HEK293 (cell line): ENCODE measurements at regions not wholly inside any gene's neighbourhood (a gene's known extent, or its start where the extent isn't known, plus 50 kb on each side); places are given as distances from the start of the nearest gene placed in this dataset.

Experiments
- CTCF ChIA-PET: fragments of 350-600 bp; formaldehyde crosslinking; extraction: SDS; loops from one replicate; lab custom pipeline; 2021; ENCODE audit warnings: antibody characterized with exemption; lab: Yijun Ruan, JAX
- POLR2A ChIA-PET: fragments of 300-600 bp; formaldehyde crosslinking; extraction: SDS; loops from one replicate; lab custom pipeline; 2020; ENCODE audit warnings: antibody characterized with exemption, inconsistent platforms; lab: Yijun Ruan, JAX
- H3K27ac ChIP-seq: fragments of 200-500 bp; sonication (Bioruptor generic); 2 replicates; pipeline ENCODE4 v1.5.1; 2014; ENCODE audit warnings: low read depth, low read length, control low read depth, inconsistent platforms; ENCODE audit errors: extremely low read depth
- H3K36me3 ChIP-seq, 2 experiments: fragments of 200-500 bp in 1 of 2; sonication (Bioruptor generic) in 1 of 2; 1 replicate in 1 of 2; 2 replicates in 1 of 2; pipeline ENCODE4 v1.5.1; 2014 to 2017; ENCODE audit warnings: inconsistent platforms in 2 of 2, low read length in 2 of 2; ENCODE audit not compliant: control insufficient read depth in 2 of 2, insufficient read depth in 1 of 2
- H3K4me1 ChIP-seq: fragments of 200-500 bp; sonication (Bioruptor generic); 2 replicates; pipeline ENCODE4 v1.5.1; 2014; ENCODE audit warnings: mild to moderate bottlenecking, low read length, inconsistent platforms; ENCODE audit not compliant: control insufficient read depth, insufficient read depth
- H3K4me3 ChIP-seq: 2 replicates; pipeline ENCODE4 v1.5.1; 2011; ENCODE audit warnings: low read depth, mild to moderate bottlenecking, control low read depth, low read length, moderate library complexity
- H3K9me3 ChIP-seq: fragments of 200-500 bp; sonication (Bioruptor generic); 2 replicates; pipeline ENCODE4 v1.5.1; 2014; ENCODE audit warnings: low read depth, low read length, inconsistent platforms; ENCODE audit not compliant: control insufficient read depth, insufficient read depth
- PATZ1 ChIP-seq: fragments of 450-650 bp; formaldehyde crosslinking; IDR thresholded peaks from 2 replicates; pipeline ENCODE4 v1.5.1; 2016; ENCODE audit warnings: missing biosample characterization, missing genetic modification characterization
- SALL2 ChIP-seq: fragments of 450-650 bp; formaldehyde crosslinking; IDR thresholded peaks from 2 replicates; pipeline ENCODE4 v1.5.0; 2017; ENCODE audit warnings: missing biosample characterization, mild to moderate bottlenecking, missing genetic modification characterization, borderline replicate concordance
- TSHZ1 ChIP-seq: fragments of 450-650 bp; formaldehyde crosslinking; IDR thresholded peaks from 2 replicates; pipeline ENCODE4 v1.5.1; 2016; ENCODE audit warnings: missing biosample characterization, missing genetic modification characterization, borderline replicate concordance
- ZBTB11 ChIP-seq: fragments of 450-650 bp; formaldehyde crosslinking; conservative IDR thresholded peaks from 2 replicates; pipeline ENCODE4 v1.5.1; 2016; ENCODE audit warnings: low read depth, missing biosample characterization, missing genetic modification characterization
- ZNF184 ChIP-seq: fragments of 450-650 bp; IDR thresholded peaks from 2 replicates; pipeline ENCODE4 v1.5.1; 2018; ENCODE audit warnings: missing biosample characterization, mild to moderate bottlenecking, missing genetic modification characterization
- ZNF223 ChIP-seq: fragments of 450-650 bp; formaldehyde crosslinking; IDR thresholded peaks from 2 replicates; pipeline ENCODE4 v1.5.1; 2016; ENCODE audit warnings: missing biosample characterization, missing genetic modification characterization
- ZNF280D ChIP-seq: fragments of 450-650 bp; formaldehyde crosslinking; IDR thresholded peaks from 2 replicates; pipeline ENCODE4 v1.5.1; 2016; ENCODE audit warnings: missing biosample characterization, missing genetic modification characterization
- ZNF510 ChIP-seq: fragments of 450-650 bp; formaldehyde crosslinking; IDR thresholded peaks from 2 replicates; pipeline ENCODE4 v1.5.1; 2018; ENCODE audit warnings: mild to moderate bottlenecking, missing genetic modification characterization, missing biosample characterization; ENCODE audit not compliant: insufficient replicate concordance
- ZNF521 ChIP-seq: fragments of 450-650 bp; formaldehyde crosslinking; IDR thresholded peaks from 2 replicates; pipeline ENCODE4 v1.5.1; 2017; ENCODE audit warnings: missing biosample characterization, mild to moderate bottlenecking, missing genetic modification characterization
- ZNF555 ChIP-seq: fragments of 450-650 bp; formaldehyde crosslinking; conservative IDR thresholded peaks from 2 replicates; pipeline ENCODE4 v1.5.1; 2017; ENCODE audit warnings: missing biosample characterization, mild to moderate bottlenecking, missing genetic modification characterization, inconsistent platforms
- ZNF560 ChIP-seq: fragments of 450-650 bp; formaldehyde crosslinking; IDR thresholded peaks from 2 replicates; pipeline ENCODE4 v1.5.1; 2017; ENCODE audit warnings: missing biosample characterization, missing genetic modification characterization, borderline replicate concordance
- ZNF707 ChIP-seq: fragments of 450-650 bp; formaldehyde crosslinking; IDR thresholded peaks from 2 replicates; pipeline ENCODE4 v1.5.1; 2016; ENCODE audit warnings: missing biosample characterization, missing genetic modification characterization
- ZNF76 ChIP-seq: fragments of 450-650 bp; formaldehyde crosslinking; IDR thresholded peaks from 2 replicates; pipeline ENCODE4; 2016; ENCODE audit warnings: low read depth, missing biosample characterization, missing genetic modification characterization, borderline replicate concordance
- ZNF785 ChIP-seq: fragments of 450-650 bp; formaldehyde crosslinking; IDR thresholded peaks from 2 replicates; pipeline ENCODE4 v1.5.1; 2016; ENCODE audit warnings: missing biosample characterization, missing genetic modification characterization

- ChIA-PET POLR2A (no interaction called here), CTCF (interaction anchor here (0.6 to 0.7 kb wide), 2 partner anchors 10 to 1632 kb away, joined by 3 to 5 read pairs; no protein-coding TSS in a partner anchor)
- Histone ChIP-seq H3K4me1 (no peaks in the 10 kb centered on the region), H3K4me3 (no peak overlapping the region), H3K36me3 (no peaks in the 10 kb centered on the region), H3K9me3 (no peaks in the 10 kb centered on the region)
- TF ChIP-seq ZNF521 (tag by site-specific recombination) = no peak
- no peak for TF ChIP-seq ZNF223 (tag by site-specific recombination)
- no peak for TF ChIP-seq PATZ1 (tag by site-specific recombination)
- no peak for TF ChIP-seq ZBTB11 (tag by site-specific recombination)
- TF ChIP-seq ZNF707 (tag by site-specific recombination) = no peak
- no peak for TF ChIP-seq ZNF555 (tag by site-specific recombination)
- TF ChIP-seq, all 188 proteins: peak for 0
- H3K27ac ChIP-seq = no peak overlapping the region
Measured at GRCh38 chr11:8801121-8801520, 109.9 kb upstream of the AKIP1 start.

GRCh38 chr11:8802251-8802650, 108.7 kb upstream of the AKIP1 start:
- TF ChIP-seq ZNF280D (tag by site-specific recombination) (no peak), TSHZ1 (tag by site-specific recombination) (no peak), ZNF785 (tag by site-specific recombination) (no peak), ZNF560 (no peak), SALL2 (tag by site-specific recombination) (no peak), ZNF76 (tag by site-specific recombination) (no peak), ZNF510 (no peak), ZNF184 (no peak)
- Histone ChIP-seq H3K4me1 (no peaks in the 10 kb centered on the region), H3K36me3 (no peaks in the 10 kb centered on the region), H3K9me3 (no peaks in the 10 kb centered on the region), H3K4me3 (no peak overlapping the region), H3K27ac (no peak overlapping the region)
- ChIA-PET CTCF (no interaction called here), POLR2A (no interaction called here)
